Astrocyte of the spinal cord (primary cell): ENCODE measurements at regions not wholly inside any gene's neighbourhood (a gene's known extent, or its start where the extent isn't known, plus 50 kb on each side); places are given as distances from the start of the nearest gene placed in this dataset.

Source experiments
- DNase-seq: peaks from one replicate; pipeline ENCODE4 v3.0.0; 2011; ENCODE audit warnings: low read depth, low spot score
- H3K4me3 ChIP-seq: 2 replicates; pipeline ENCODE4 v1.5.1; 2011; ENCODE audit warnings: low read depth, mild to moderate bottlenecking, low read length, moderate library complexity
- CTCF ChIP-seq: IDR thresholded peaks from 2 replicates; pipeline ENCODE4 v1.5.1; 2012; ENCODE audit warnings: low read depth, mild to moderate bottlenecking, low read length, inconsistent platforms
- in situ Hi-C: cut with HindIII; loops from 2 replicates; pipeline ENCODE4 v1.10.0; 2017; ENCODE audit warnings: low sequenced_read_pairs

DNA sequence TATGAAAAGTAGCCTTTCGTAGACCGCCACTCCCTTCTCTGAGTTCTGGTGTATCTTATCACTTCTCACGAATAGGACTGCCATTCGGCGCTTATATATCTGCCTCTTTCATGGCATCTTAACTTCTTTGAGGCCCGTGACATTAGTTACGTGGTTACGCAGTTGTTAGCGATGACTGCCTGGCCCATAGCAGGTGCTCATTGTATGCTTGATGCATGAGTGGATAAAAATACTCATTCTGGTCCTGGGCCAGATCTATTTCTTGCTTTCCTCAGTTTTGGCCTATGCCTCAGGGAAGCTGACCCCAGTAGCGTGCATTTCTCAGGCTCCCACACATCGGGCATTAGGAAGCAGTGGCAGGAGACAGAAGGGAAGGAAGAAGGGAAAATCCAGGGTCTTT lies 60.7 kb upstream of the PITX2 start:
- DNase-seq = no peak
- no peak overlapping the region for H3K4me3 ChIP-seq
- no peak for TF ChIP-seq CTCF
- in situ Hi-C loops = no loop called here

GRCh38 chr4:110702326-110702725 lies 79.4 kb upstream of the PITX2 start:
- no peak overlapping the region for H3K4me3 ChIP-seq
- TF ChIP-seq CTCF = no peak
- DNase-seq = no peak
- in situ Hi-C loops = no loop called here

DNA sequence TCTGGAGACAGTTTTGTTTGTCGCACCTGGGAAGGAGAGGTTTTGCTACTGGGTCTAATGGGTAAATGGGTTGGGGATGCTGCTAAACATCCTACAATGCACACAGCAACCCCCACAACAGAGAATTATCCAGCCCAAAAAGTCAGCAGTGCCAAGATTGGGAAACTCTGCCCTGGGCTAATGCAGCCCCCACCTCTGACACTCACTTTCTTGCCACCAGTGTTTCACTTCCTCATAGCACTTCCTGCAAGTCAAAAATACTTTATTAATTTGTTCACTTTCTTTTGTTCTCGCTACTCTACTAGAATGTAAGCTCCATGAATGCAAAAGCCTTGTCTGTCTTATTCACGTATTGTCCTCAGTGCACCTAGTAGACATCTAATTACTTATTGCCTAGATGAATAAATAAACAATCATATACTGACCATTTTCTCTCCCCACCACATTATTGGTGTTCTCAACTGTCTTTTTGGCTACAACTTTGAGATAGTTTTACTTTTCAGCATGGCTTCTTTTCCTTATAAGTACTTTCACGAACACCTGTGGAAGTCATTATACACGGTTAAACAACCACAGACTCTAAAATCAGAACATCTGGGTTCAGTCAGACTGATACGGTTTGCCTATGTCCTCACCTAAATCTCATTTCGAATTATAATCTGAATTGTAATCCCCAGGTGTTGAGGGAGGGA lies 82.0 kb upstream of the PITX2 start:
- in situ Hi-C loops = no loop called here
- TF ChIP-seq CTCF = no peak
- H3K4me3 ChIP-seq = no peak overlapping the region
- DNase-seq = no peak

- TF ChIP-seq CTCF = no peak
- no peak for DNase-seq
- no peak overlapping the region for H3K4me3 ChIP-seq
- in situ Hi-C loops = no loop called here
Measured at GRCh38 chr4:110705440-110705782, 82.5 kb upstream of the PITX2 start.

DNA sequence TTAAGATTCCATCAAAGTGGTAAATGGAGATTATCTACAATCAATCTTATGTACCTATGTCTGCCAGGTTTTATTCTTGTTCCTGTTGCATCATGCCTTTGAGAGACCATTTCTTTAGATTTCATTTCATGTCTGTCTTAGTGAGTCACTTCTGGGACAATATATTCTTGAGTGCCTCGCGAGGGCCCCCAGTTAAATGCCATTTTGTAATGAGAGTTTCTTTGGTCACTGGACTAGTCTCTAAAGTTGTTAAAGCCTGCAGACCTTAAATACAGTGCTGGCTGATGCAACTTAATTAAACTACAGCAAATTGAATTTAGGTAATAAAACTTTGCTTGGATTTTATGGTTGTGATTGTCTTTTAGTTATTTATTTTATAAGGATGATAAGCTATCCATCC lies 87.2 kb upstream of the PITX2 start:
- TF ChIP-seq CTCF = no peak
- in situ Hi-C loops = no loop called here
- H3K4me3 ChIP-seq = no peak overlapping the region
- DNase-seq = no peak

GRCh38 chr4:110712486-110712885 lies 89.6 kb upstream of the PITX2 start:
- TF ChIP-seq CTCF = no peak
- no peak for DNase-seq
- in situ Hi-C loops = no loop called here
- H3K4me3 ChIP-seq = no peak overlapping the region

DNA sequence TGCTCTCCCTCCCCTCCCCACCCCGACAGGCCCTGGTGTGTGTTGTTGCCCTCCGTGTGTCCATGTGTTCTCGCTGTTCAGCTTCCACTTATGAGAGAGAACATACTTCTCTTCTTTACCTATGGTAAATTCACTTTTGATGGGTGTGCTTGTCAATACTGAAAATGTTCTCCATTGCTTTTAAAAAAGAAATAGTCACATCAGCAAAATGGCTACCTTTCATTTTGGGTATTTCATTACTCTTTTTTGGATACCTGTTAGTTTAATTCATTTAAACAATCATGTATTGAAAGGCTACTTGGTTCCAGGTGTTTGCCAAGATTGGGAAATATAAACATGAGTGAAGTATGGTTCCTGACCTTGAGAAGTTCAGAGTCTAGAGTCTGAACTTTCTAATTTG lies 107.4 kb upstream of the PITX2 start:
- in situ Hi-C loops = no loop called here
- no peak for TF ChIP-seq CTCF
- no peak for DNase-seq
- H3K4me3 ChIP-seq = no peak overlapping the region
